ENCODE measurements at regions not wholly inside any gene's neighbourhood (a gene's known extent, or its start where the extent isn't known, plus 50 kb on each side); places are given as distances from the start of the nearest gene placed in this dataset.

DNA sequence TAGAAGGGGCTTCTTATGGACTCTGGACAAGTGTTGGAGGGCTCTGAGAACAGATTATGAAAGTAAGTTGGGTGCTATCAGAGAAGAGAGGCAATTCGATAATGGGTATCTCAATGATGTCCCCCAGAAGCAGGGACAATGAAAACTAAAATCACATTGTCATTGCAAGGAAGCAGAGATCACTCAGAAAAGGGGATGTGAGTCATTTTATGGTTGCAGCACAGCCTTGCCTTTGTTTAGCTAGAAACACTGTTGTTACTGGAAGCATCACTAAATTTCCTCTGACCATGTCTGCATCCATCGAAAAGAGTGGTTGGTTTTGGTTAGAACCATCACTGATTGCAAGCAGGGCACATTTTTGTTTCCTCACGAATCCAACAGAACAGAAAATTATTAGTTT lies 246.8 kb upstream of the NWD2 start:
- no peak for DNase-seq (ENCODE audit: low read depth)
- TF ChIP-seq, protein P1, sequence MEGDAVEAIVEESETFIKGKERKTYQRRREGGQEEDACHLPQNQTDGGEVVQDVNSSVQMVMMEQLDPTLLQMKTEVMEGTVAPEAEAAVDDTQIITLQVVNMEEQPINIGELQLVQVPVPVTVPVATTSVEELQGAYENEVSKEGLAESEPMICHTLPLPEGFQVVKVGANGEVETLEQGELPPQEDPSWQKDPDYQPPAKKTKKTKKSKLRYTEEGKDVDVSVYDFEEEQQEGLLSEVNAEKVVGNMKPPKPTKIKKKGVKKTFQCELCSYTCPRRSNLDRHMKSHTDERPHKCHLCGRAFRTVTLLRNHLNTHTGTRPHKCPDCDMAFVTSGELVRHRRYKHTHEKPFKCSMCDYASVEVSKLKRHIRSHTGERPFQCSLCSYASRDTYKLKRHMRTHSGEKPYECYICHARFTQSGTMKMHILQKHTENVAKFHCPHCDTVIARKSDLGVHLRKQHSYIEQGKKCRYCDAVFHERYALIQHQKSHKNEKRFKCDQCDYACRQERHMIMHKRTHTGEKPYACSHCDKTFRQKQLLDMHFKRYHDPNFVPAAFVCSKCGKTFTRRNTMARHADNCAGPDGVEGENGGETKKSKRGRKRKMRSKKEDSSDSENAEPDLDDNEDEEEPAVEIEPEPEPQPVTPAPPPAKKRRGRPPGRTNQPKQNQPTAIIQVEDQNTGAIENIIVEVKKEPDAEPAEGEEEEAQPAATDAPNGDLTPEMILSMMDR (IDR thresholded peaks at IDR 0.05; ENCODE audit: low read depth, low read length, missing control alignments): no peak
- in situ Hi-C loops (cut with HindIII; ENCODE audit: low sequenced_read_pairs): no loop called here
- H3K4me3 ChIP-seq (ENCODE audit: low read depth, low read length): no peak overlapping the region

DNA sequence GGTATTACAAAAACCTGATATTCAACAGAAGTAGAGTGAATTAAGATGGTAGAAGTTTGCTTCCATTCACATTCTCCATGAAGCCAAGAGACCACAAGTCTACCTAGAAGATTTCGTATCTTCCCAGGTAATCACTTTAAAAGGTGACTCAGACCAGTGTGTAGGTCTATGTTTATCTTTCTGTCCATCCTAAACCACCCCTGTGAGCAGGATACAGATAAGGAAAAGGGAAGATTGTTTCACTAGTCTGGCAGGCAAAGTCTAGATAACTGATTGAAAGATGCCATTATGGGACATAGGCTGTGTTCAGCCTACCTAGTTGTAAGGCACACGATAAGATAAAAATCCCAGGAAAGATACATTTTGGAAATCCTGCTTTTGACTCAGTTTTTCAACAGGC lies 244.3 kb upstream of the NWD2 start:
- in situ Hi-C loops (cut with HindIII; ENCODE audit: low sequenced_read_pairs): no loop called here
- TF ChIP-seq, protein P1 (IDR thresholded peaks at IDR 0.05; ENCODE audit: low read depth, low read length, missing control alignments): no peak
- no peak for DNase-seq (ENCODE audit: low read depth)
- no peak overlapping the region for H3K4me3 ChIP-seq (ENCODE audit: low read depth, low read length)

DNA sequence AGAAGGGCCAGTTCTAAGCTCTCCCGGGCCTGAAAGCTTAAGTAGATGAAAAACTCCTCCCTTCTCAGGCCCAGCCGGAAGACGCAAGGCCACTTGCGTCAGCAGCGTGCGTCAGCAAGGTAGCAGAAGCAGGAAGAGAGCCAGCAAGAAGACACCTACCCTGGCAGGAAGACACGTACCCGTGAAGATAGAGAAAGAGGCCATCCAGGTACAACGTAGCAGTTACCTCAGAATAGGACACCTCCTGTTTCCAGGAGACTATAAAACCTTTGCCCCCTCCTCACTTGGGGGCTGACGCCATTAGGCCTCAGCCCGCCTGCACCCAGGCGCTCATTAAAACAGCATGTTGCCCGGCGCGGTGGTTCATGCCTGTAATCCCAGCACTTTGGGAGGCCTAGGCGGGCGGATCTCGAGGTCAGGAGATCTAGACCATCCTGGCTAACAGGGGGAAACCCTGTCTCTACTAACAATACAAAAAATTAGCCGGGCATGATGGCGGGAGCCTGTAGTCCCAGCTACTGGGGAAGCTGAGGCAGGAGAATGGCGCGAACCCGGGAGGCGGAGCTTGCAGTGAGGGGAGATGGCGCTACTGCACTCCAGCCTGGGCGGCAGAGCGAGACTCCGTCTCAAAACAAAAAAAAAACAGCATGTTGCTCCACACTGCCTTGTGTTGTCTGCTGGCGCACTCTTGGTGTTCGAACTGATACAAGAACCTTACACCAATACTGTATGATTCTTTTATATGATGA lies 242.7 kb upstream of the NWD2 start:
- in situ Hi-C loops (cut with HindIII; ENCODE audit: low sequenced_read_pairs): no loop called here
- no peak for DNase-seq (ENCODE audit: low read depth)
- no peak overlapping the region for H3K4me3 ChIP-seq (ENCODE audit: low read depth, low read length)
- TF ChIP-seq, protein P1 (IDR thresholded peaks at IDR 0.05; ENCODE audit: low read depth, low read length, missing control alignments): no peak

DNA sequence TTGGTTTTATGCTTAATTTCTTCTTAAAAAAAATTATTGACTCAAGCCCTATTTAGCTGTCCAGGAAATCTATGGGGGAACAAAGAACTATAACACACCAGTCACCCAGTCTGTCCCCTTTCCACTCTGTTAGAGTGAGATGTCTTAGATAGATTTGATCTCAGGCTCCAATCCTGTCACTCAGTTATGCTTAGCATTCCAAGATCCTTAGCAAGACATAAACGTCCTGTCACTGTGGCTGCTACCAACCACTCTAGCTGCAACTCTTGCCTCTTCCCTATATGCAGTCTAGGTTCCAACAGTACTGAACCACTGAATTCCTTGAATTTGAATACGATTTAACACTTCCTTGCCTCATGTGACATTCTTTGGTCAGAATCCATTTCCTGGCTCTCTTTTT lies 241.9 kb upstream of the NWD2 start:
- H3K4me3 ChIP-seq (ENCODE audit: low read depth, low read length): no peak overlapping the region
- TF ChIP-seq, protein P1 (IDR thresholded peaks at IDR 0.05; ENCODE audit: low read depth, low read length, missing control alignments): no peak
- in situ Hi-C loops (cut with HindIII; ENCODE audit: low sequenced_read_pairs): no loop called here
- DNase-seq (ENCODE audit: low read depth): no peak

DNA sequence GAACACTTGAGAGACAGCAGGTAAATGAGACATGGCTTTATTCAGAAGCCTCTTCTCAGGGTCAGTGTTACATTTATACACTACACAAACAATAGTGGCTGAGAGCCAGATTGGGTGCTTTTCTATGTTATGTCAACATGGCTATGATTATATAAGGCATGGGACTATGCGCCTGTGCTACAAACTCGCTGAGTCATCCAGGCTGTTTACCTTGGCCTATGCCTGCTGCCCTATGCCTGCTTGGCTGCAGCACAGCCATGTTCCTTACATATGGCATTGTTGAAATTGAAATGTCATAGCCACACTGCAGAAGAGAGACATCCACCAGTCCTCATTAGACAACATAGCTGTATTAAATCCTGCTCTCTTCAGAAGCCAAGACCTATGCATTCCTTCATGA lies 236.3 kb upstream of the NWD2 start:
- TF ChIP-seq, protein P1 (IDR thresholded peaks at IDR 0.05; ENCODE audit: low read depth, low read length, missing control alignments): no peak
- in situ Hi-C loops (cut with HindIII; ENCODE audit: low sequenced_read_pairs): no loop called here
- peak; percentile 22 for DNase-seq (ENCODE audit: low read depth)
- H3K4me3 ChIP-seq (ENCODE audit: low read depth, low read length): no peak overlapping the region

DNA sequence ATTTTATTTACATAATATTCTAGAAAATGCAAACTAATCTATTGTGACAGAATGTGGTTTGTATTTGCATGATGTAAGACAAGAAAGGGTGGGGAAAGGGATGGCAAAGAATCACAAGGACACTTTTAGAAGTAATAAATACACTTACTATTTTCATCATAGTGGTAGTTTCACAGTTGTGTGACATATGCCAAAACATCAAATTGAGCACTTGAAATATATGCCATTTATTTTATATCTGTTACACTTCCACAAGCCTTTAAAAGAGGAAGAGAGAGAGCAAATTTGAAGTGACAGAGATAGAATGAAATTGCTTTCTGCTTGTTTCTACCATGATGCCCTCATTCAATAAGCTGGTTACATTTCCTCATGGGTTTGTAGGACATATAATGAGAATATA lies 230.0 kb upstream of the NWD2 start:
- TF ChIP-seq, protein P1 (IDR thresholded peaks at IDR 0.05; ENCODE audit: low read depth, low read length, missing control alignments): no peak
- in situ Hi-C loops (cut with HindIII; ENCODE audit: low sequenced_read_pairs): no loop called here
- no peak for DNase-seq (ENCODE audit: low read depth)
- no peak overlapping the region for H3K4me3 ChIP-seq (ENCODE audit: low read depth, low read length)
